NCI-H460 (cell line): ENCODE measurements at regions not wholly inside any gene's neighbourhood (a gene's known extent, or its start where the extent isn't known, plus 50 kb on each side); places are given as distances from the start of the nearest gene placed in this dataset.
A peak's percentile ranks its signal among the peaks of the same experiment; 100 is the strongest.

Experiments
- DNase-seq: peaks from one replicate; pipeline ENCODE4 v3.0.0-alpha.2; 2016; ENCODE audit warnings: low read depth; ENCODE audit errors: extremely low read depth

DNA sequence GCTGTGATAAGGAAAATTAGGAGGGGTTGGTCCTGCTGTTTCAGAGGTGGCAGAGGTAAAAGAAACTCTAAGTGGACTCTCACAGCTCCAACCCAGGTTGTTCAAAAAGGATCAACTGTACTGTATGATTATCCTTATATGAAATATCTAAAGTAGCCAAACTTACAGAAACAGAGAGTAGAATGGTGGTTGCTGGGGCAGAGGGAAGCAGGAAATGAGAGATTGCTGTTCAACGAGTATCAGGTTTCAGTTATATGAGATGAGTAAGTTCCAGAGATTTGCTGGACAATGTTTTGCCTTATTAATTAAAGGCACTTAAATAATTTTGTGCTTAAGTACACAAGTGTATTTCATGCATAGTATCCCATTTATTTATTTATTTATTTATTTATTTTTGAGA is 972.0 kb upstream of the LRRTM1 start:
- DNase-seq, result no peak

- peak; percentile 9 for DNase-seq
Measured at GRCh38 chr2:81266106-81266505, 961.6 kb upstream of the LRRTM1 start.

DNA sequence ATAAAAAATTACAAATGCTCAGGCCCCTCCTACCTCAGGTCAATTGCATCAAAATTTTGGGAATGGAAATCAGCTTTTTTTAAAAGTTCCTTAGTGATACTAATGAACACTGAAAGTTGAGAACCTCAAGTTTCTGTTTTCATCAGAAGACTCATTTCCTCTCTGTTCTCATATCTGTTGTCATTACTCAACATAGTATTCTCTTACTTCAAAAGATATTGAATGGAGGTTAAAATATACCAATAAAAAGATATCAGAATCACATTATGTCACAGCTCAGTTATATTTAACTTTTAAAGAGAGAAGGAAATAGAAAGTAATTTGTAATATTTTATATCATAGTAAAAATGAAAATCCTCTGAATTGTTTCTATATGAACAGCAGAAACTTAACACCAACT is 959.4 kb upstream of the LRRTM1 start:
- DNase-seq, result no peak

DNA sequence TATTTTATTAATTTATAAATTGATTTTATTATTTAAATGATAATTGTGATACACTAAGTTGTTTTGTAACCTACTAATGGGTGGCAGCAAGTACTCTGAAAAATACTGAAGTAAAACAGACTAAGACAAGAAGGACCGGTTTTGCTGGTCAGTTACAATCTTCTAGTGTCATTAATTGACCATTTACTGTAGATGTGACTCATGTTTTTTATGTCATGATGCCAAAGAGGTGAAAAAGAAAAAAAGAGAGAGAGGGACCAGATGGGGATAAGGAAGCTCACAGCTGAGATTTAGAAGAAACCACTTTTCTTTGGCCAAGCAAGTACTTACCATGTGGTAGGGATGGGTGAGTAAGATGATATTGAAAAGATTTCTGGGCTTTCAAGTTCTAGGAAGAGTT is 955.8 kb upstream of the LRRTM1 start:
- DNase-seq, result no peak

GRCh38 chr2:81250270-81250669 is 945.7 kb upstream of the LRRTM1 start:
- no peak for DNase-seq

GRCh38 chr2:81249152-81249551 is 944.6 kb upstream of the LRRTM1 start:
- no peak for DNase-seq

- no peak for DNase-seq
Measured at GRCh38 chr2:81247648-81248047, 943.1 kb upstream of the LRRTM1 start.

GRCh38 chr2:81242501-81242900 is 937.9 kb upstream of the LRRTM1 start:
- no peak for DNase-seq

GRCh38 chr2:81238462-81238861 is 933.9 kb upstream of the LRRTM1 start:
- no peak for DNase-seq

DNA sequence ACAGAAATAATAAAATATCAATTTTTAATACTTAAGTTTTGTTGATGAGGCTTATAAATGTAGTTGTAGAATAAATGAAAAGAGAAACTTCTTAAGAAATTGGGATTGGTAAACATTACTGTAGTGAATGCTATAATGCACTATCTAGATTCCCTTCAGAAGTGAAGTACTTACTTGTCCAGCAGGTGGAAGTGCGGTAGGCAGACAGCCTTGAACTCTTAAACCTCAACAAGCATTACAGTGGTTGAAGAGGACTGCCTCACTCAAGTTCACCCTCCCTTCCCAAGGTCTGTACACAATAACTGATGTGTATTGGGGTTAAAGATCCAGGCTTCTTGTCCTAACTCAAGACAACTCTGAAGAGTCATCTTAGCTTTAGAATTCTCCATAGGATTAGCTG is 931.0 kb upstream of the LRRTM1 start:
- DNase-seq, result no peak

DNA sequence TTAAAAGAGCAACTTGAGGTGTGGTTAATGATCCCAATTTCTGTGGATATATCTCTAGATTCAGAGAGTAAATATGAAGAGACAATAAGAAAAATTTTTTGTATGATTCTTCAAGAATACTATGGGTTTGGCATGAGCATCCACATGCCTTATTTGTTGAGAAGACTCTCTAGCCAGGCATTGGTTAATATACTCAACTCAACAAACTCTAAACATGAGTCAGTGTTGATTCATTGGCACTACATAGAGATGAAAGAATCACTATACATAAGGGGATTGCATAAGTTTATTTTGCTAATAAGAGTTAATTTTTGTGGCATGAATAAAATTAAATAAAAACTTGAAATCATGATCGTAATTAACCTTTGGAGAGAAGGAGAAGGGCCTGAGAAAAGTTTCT is 930.2 kb upstream of the LRRTM1 start:
- no peak for DNase-seq

DNA sequence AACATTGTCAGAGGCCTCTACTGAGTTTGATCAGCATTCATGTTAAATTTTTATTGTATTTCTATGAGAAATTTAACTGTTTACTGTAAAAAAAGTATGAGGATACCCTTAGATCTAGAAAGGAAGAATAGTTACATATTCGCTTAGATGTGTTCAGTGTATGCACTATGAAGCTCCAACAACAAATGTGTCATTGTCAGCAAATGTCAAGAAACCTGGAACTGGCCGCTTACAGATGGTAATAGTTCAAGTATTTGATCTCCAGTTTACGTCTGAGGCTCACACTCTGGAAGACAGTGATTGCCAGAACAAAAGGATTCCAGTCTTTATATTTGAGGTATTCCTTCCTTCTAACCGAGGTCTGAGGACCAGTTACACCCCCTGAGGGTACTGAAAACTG is 921.2 kb upstream of the LRRTM1 start:
- DNase-seq, result no peak

- no peak for DNase-seq
Measured at GRCh38 chr2:81213598-81213997, 909.0 kb upstream of the LRRTM1 start.

- DNase-seq, result no peak
Measured at GRCh38 chr2:81206216-81206615, 901.7 kb upstream of the LRRTM1 start.

DNA sequence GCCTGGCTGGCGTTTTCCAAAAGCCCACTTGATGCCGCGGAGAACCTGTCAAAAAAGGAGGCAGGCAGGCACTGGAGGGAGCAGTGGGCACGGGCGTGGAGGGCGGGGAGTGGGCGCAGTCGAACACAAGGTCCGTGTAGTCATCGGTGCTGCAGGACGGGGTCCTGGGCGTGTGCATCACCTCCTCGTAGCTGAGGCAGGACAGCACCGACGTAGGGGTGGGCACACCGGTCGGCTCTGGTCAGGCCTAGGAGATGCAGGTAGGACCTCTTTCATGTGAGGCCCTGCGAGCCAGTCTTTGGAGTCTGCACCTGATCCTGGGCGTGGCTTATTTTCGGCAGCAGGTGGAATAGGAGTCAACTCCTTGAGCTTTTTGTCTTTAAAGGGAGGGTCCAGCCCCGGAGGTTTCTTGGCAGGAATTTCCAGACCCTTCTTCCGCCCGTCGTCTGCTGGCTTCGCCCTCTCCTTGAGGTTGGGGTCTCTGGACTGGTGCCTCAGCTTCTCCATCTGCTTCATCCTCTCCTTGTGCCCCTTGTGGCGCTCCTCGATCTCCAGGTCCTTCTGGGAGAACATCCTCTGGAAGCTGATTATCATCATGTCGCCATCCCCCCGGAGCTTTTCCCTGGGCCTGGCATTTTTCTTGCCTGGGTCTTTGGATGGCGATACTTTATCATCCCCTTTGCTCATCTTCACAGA is 892.5 kb upstream of the LRRTM1 start:
- DNase-seq, result no peak

GRCh38 chr2:81196383-81196851 is 891.9 kb upstream of the LRRTM1 start:
- no peak for DNase-seq

DNA sequence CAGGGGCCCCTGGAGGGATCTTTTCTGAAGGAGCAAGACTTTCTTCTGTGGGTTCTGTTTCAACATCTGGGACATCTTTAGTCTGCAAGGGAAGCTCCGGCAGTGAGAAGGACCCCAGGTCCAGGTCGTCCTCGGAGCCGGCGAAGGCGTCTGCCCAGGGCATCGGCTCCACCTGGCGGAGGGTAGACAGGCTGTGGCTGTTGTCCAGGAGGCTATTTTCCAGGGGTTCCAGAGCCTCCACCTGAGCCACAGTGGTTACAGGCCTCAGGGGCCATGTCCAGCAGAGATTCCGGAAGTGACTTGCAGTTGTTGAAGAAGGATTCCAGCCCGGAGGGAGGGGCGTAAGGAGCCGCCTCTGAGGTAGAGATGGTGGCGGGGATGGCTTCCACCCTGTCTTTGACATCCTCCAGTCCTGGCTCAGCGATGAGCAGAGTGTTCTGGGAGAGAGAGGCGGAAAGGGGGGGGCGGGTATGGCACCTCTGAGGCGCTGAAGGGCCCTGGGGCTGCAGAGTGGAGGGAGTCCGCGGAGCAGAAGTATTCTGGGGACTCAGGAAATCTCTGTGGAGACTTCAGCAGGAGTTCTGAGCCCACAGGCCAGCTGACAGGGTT is 891.3 kb upstream of the LRRTM1 start:
- DNase-seq, result no peak

DNA sequence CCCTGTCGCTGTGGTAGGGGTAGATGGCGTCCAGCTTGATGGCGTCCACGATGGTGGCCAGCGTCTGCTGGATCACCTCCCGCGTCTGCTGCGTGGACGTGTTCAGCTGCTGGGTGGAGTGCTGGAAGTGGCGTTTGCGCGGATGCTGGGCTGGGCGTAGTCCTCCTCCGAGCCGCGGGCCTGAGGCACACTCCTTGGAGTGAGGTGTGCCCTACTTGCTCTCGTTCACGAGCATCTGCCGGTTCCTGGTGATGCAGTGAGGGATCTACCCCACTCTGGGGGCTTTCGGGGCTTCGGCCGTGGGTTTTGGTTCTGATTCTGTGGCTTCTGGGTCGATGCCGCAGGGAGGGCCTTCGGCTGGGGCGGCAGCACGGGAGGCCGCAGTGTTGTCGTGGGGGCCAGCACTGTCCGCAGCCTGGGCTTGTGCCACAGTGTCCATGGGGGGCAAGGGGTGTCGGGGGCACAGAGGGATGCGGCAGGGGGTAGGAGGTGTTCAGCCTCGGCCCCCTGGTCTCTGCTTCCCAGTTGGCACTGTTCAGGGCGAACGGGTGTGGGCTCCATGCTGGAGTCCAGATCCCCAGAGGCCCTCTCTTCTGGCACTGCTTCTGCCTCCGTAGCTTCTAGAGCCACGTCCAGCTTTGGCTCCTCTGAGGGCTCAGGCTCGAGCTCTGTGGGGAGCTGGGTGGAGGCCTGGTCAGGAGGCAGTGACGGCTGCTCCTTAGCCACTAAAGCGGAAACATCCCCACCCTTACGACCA is 890.6 kb upstream of the LRRTM1 start:
- no peak for DNase-seq

GRCh38 chr2:81194581-81194980 is 890.0 kb upstream of the LRRTM1 start:
- DNase-seq, result no peak

GRCh38 chr2:81194176-81194575 is 889.6 kb upstream of the LRRTM1 start:
- no peak for DNase-seq

DNA sequence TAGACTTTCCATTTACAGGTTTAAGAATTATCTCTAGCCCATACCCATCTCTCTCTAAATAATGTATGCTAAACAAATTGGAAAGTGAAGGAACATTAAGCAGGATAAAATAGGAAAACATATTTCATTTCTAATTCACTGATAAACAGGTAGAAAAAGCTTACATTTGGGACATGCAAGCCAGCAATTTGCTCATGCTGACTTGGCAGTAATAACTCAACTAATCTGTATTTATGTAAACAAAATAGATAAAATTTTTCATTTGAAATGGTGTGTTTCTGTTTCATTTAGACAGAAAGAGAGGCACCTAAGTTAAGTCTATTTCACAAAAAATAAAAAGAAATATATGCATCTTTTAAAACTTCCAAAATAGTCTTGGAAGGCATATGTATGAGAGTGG is 877.3 kb upstream of the LRRTM1 start:
- DNase-seq, result no peak

- DNase-seq, result no peak
Measured at GRCh38 chr2:81171447-81171846, 866.9 kb upstream of the LRRTM1 start.
